T-cell (primary cell): ENCODE measurements at regions not wholly inside any gene's neighbourhood (a gene's known extent, or its start where the extent isn't known, plus 50 kb on each side); places are given as distances from the start of the nearest gene placed in this dataset.

ENCODE experiments used
- ATAC-seq, 4 experiments: fragments of 200-7000 bp in 3 of 4; fragments of 150-1000 bp in 1 of 4; cut with Tn5 transposase; replicated peaks in 1 of 4; 1 replicate in 3 of 4; 2 replicates in 1 of 4; pipeline ENCODE4 v1.10.0; 2021; ENCODE audit warnings: moderate library complexity in 3 of 4, mild to moderate bottlenecking in 2 of 4, moderate number of reproducible peaks in 1 of 4
- CTCF ChIA-PET, 2 donors: fragments of 300-600 bp; sonication (Branson Sonifier 250); formaldehyde crosslinking; loops; one replicate each; lab custom pipeline; 2022; ENCODE audit warnings: antibody characterized with exemption in 2 of 2; lab: Charles Lee
- POLR2A ChIA-PET, 2 donors: fragments of 300-600 bp; sonication (Branson Sonifier 250); formaldehyde crosslinking; loops; one replicate each; lab custom pipeline; 2022; ENCODE audit warnings: antibody characterized with exemption in 2 of 2; lab: Charles Lee
- DNase-seq, 35 experiments: peaks; one replicate each; pipeline versions ENCODE4 v3.0.0 to v3.0.0-alpha.2; 2013 to 2023
- H3K27ac ChIP-seq: one replicate; pipeline ENCODE4 v1.5.1; 2013; ENCODE audit warnings: low read length
- H3K27me3 ChIP-seq, 2 experiments: replicated peaks in 1 of 2; 1 replicate in 1 of 2; 2 replicates in 1 of 2; pipeline versions ENCODE4 v1.6.1 to v1.7.0; 2013; ENCODE audit warnings: low read length in 1 of 2, mixed read lengths in 1 of 2; ENCODE audit not compliant: control insufficient read depth in 2 of 2, insufficient read depth in 2 of 2; ENCODE audit errors: extremely low read depth in 1 of 2
- H3K36me3 ChIP-seq, 2 donors: 1 replicate in 1 of 2; 2 replicates in 1 of 2; pipeline versions ENCODE4 v1.6.1 to v1.7.0; 2013; ENCODE audit warnings: low read length in 1 of 2; ENCODE audit not compliant: control insufficient read depth in 2 of 2, insufficient read depth in 1 of 2; ENCODE audit errors: extremely low read depth in 1 of 2
- H3K4me1 ChIP-seq, 2 experiments: 1 replicate in 1 of 2; 2 replicates in 1 of 2; pipeline versions ENCODE4 v1.6.1 to v1.7.0; 2013; ENCODE audit warnings: low read length in 2 of 2, mixed read lengths in 1 of 2; ENCODE audit not compliant: insufficient read depth in 2 of 2, control insufficient read depth in 1 of 2; ENCODE audit errors: extremely low read depth in 1 of 2
- H3K4me3 ChIP-seq, 2 donors: 1 replicate in 1 of 2; 2 replicates in 1 of 2; pipeline versions ENCODE4 v1.5.1 to v1.7.0; 2013; ENCODE audit warnings: mild to moderate bottlenecking in 2 of 2, low read length in 1 of 2, moderate library complexity in 1 of 2; ENCODE audit not compliant: control insufficient read depth in 1 of 2; ENCODE audit errors: extremely low read depth in 1 of 2
- H3K9me3 ChIP-seq: 2 replicates; pipeline ENCODE4 v1.7.0; 2013
- H3K27ac Mint-ChIP-seq, 2 donors: one replicate each; pipeline ENCODE4 v1.8.0; 2020 to 2021; ENCODE audit warnings: mild to moderate bottlenecking in 2 of 2, mixed read lengths in 2 of 2
- H3K27me3 Mint-ChIP-seq, 2 donors: one replicate each; pipeline ENCODE4 v1.8.0; 2021 to 2022; ENCODE audit warnings: mixed read lengths in 2 of 2
- H3K36me3 Mint-ChIP-seq: one replicate; pipeline ENCODE4 v1.8.0; 2021; ENCODE audit warnings: mixed read lengths
- H3K4me1 Mint-ChIP-seq, 3 donors: one replicate each; pipeline ENCODE4 v1.8.0; 2020 to 2022; ENCODE audit warnings: mixed read lengths in 3 of 3, mild to moderate bottlenecking in 1 of 3
- H3K4me3 Mint-ChIP-seq, 3 donors: one replicate each; pipeline ENCODE4 v1.8.0; 2020 to 2022; ENCODE audit warnings: mild to moderate bottlenecking in 3 of 3, mixed read lengths in 3 of 3, moderate library complexity in 3 of 3
- H3K9me3 Mint-ChIP-seq, 3 donors: one replicate each; pipeline ENCODE4 v1.8.0; 2020 to 2022; ENCODE audit warnings: mixed read lengths in 3 of 3
- WGBS: methylation state at CpG from one replicate; pipeline ENCODE4 v1.1.5; 2013; ENCODE audit warnings: missing lambda C conversion rate; ENCODE audit not compliant: insufficient coverage; 5-methylcytosine and 5-hydroxymethylcytosine counted together

- Mint-ChIP-seq H3K4me1 (no peaks in the 10 kb centered on the region), H3K9me3 (peaks cover 5 to 19% (median 11%) of the 10 kb centered on the region in 3 donors), H3K4me3 (no peak overlapping the region), H3K27me3 (no peaks in the 10 kb centered on the region), H3K36me3 (no peaks in the 10 kb centered on the region), H3K27ac (no peak overlapping the region)
- Histone ChIP-seq H3K27ac (no peak overlapping the region), H3K27me3 (no peaks in the 10 kb centered on the region), H3K4me1 (no peaks in the 10 kb centered on the region), H3K36me3 (no peaks in the 10 kb centered on the region), H3K4me3 (no peak overlapping the region), H3K9me3 (no peaks in the 10 kb centered on the region)
- ChIA-PET CTCF (no interaction called here), POLR2A (no interaction called here)
- DNase-seq (no peak), ATAC-seq (no peak)
Observed at GRCh38 chr4:160141206-160141605, 1038.3 kb downstream of the RAPGEF2 start.

- no peaks in the 10 kb centered on the region for H3K36me3 Mint-ChIP-seq
- H3K27ac Mint-ChIP-seq, result no peak overlapping the region
- ATAC-seq, result no peak
- H3K4me1 Mint-ChIP-seq, result no peaks in the 10 kb centered on the region
- no peak for DNase-seq
- Histone ChIP-seq H3K4me1 (no peaks in the 10 kb centered on the region), H3K4me3 (no peak overlapping the region), H3K36me3 (no peaks in the 10 kb centered on the region), H3K9me3 (no peaks in the 10 kb centered on the region), H3K27ac (no peak overlapping the region), H3K27me3 (no peaks in the 10 kb centered on the region)
- CTCF ChIA-PET, result no interaction called here
- POLR2A ChIA-PET, result no interaction called here
- no peak overlapping the region for H3K4me3 Mint-ChIP-seq
- WGBS, result no CpG with 5 or more reads among the region's 2 CpGs
- no peaks in the 10 kb centered on the region for H3K27me3 Mint-ChIP-seq
- peaks cover 5 to 14% (median 8%) of the 10 kb centered on the region in 3 donors for H3K9me3 Mint-ChIP-seq
Observed at GRCh38 chr4:160142579-160142978, 1039.7 kb downstream of the RAPGEF2 start.

- ChIA-PET CTCF (no interaction called here), POLR2A (no interaction called here)
- DNase-seq, result no peak
- Histone ChIP-seq H3K36me3 (no peaks in the 10 kb centered on the region), H3K4me3 (no peak overlapping the region), H3K4me1 (no peaks in the 10 kb centered on the region), H3K27me3 (no peaks in the 10 kb centered on the region), H3K27ac (no peak overlapping the region), H3K9me3 (no peaks in the 10 kb centered on the region)
- Mint-ChIP-seq H3K27me3 (no peaks in the 10 kb centered on the region), H3K9me3 (peaks cover 5 to 14% (median 9%) of the 10 kb centered on the region in 3 donors), H3K4me1 (no peaks in the 10 kb centered on the region), H3K4me3 (no peak overlapping the region), H3K36me3 (no peaks in the 10 kb centered on the region), H3K27ac (no peak overlapping the region)
- WGBS, result no CpG with 5 or more reads among the region's 3 CpGs
- ATAC-seq, result no peak
Observed at GRCh38 chr4:160143574-160143973, 1040.7 kb downstream of the RAPGEF2 start.

- no peak for ATAC-seq
- Mint-ChIP-seq H3K27me3 (no peaks in the 10 kb centered on the region), H3K27ac (no peak overlapping the region), H3K4me3 (no peak overlapping the region), H3K9me3 (peaks cover 3 to 7% (median 4%) of the 10 kb centered on the region in 3 donors), H3K4me1 (no peaks in the 10 kb centered on the region), H3K36me3 (no peaks in the 10 kb centered on the region)
- 85% methylated on average over 12 of the region's 15 CpGs for WGBS
- no peaks in the 10 kb centered on the region for H3K27me3 ChIP-seq
- no peak overlapping the region for H3K27ac ChIP-seq
- ChIA-PET CTCF (no interaction called here), POLR2A (no interaction called here)
- H3K36me3 ChIP-seq, result no peaks in the 10 kb centered on the region
- H3K4me1 ChIP-seq, result no peaks in the 10 kb centered on the region
- no peak overlapping the region for H3K4me3 ChIP-seq
- H3K9me3 ChIP-seq, result no peaks in the 10 kb centered on the region
- DNase-seq, result no peak
Observed at GRCh38 chr4:160159457-160159856, 1056.6 kb downstream of the RAPGEF2 start.

GRCh38 chr4:160161026-160161425 is 1058.1 kb downstream of the RAPGEF2 start:
- H3K4me1 ChIP-seq, result no peaks in the 10 kb centered on the region
- no peaks in the 10 kb centered on the region for H3K36me3 Mint-ChIP-seq
- H3K4me3 ChIP-seq, result no peak overlapping the region
- no peak for ATAC-seq
- H3K4me1 Mint-ChIP-seq, result no peaks in the 10 kb centered on the region
- WGBS, result no CpG with 5 or more reads among the region's 1 CpG
- no peak for DNase-seq
- no peaks in the 10 kb centered on the region for H3K27me3 ChIP-seq
- no peak overlapping the region for H3K27ac Mint-ChIP-seq
- no peaks in the 10 kb centered on the region for H3K27me3 Mint-ChIP-seq
- ChIA-PET POLR2A (no interaction called here), CTCF (no interaction called here)
- H3K36me3 ChIP-seq, result no peaks in the 10 kb centered on the region
- H3K9me3 Mint-ChIP-seq, result peaks cover 7 to 8% (median 8%) of the 10 kb centered on the region in 3 donors
- no peak overlapping the region for H3K27ac ChIP-seq
- H3K4me3 Mint-ChIP-seq, result no peak overlapping the region
- H3K9me3 ChIP-seq, result no peaks in the 10 kb centered on the region

- H3K4me1 Mint-ChIP-seq, result no peaks in the 10 kb centered on the region
- no peak for DNase-seq
- no peaks in the 10 kb centered on the region for H3K36me3 Mint-ChIP-seq
- H3K9me3 Mint-ChIP-seq, result peaks cover 11 to 20% (median 15%) of the 10 kb centered on the region in 3 donors
- Histone ChIP-seq H3K9me3 (no peaks in the 10 kb centered on the region), H3K4me3 (no peak overlapping the region), H3K27me3 (no peaks in the 10 kb centered on the region), H3K36me3 (no peaks in the 10 kb centered on the region), H3K4me1 (no peaks in the 10 kb centered on the region), H3K27ac (no peak overlapping the region)
- no peak for ATAC-seq
- H3K4me3 Mint-ChIP-seq, result no peak overlapping the region
- H3K27ac Mint-ChIP-seq, result no peak overlapping the region
- CTCF ChIA-PET, result no interaction called here
- WGBS, result 75% methylated on average over 4 of the region's 8 CpGs
- POLR2A ChIA-PET, result no interaction called here
- H3K27me3 Mint-ChIP-seq, result no peaks in the 10 kb centered on the region
Observed at GRCh38 chr4:160175064-160175643, 1072.3 kb downstream of the RAPGEF2 start.

- POLR2A ChIA-PET, result no interaction called here
- Mint-ChIP-seq H3K36me3 (no peaks in the 10 kb centered on the region), H3K4me3 (no peak overlapping the region), H3K9me3 (peaks cover 10 to 20% (median 18%) of the 10 kb centered on the region in 3 donors), H3K4me1 (no peaks in the 10 kb centered on the region), H3K27ac (no peak overlapping the region), H3K27me3 (no peaks in the 10 kb centered on the region)
- CTCF ChIA-PET, result no interaction called here
- no peak overlapping the region for H3K4me3 ChIP-seq
- 80% methylated on average over 1 of the region's 2 CpGs for WGBS
- no peak overlapping the region for H3K27ac ChIP-seq
- H3K4me1 ChIP-seq, result no peaks in the 10 kb centered on the region
- H3K9me3 ChIP-seq, result no peaks in the 10 kb centered on the region
- no peaks in the 10 kb centered on the region for H3K27me3 ChIP-seq
- no peaks in the 10 kb centered on the region for H3K36me3 ChIP-seq
- ATAC-seq (no peak), DNase-seq (no peak)
Observed at GRCh38 chr4:160180211-160180610, 1077.3 kb downstream of the RAPGEF2 start.
